ENCODE measurements at regions not wholly inside any gene's neighbourhood (a gene's known extent, or its start where the extent isn't known, plus 50 kb on each side); places are given as distances from the start of the nearest gene placed in this dataset.

- no peak for DNase-seq (ENCODE audit: low read depth in 2 of 2)
Measured at GRCh38 chr4:66694739-66695138, 850.6 kb downstream of the CENPC start.

GRCh38 chr4:66693694-66694093 lies 851.6 kb downstream of the CENPC start:
- DNase-seq (ENCODE audit: low read depth in 2 of 2): no peak

GRCh38 chr4:66691101-66691500 lies 854.2 kb downstream of the CENPC start:
- no peak for DNase-seq (ENCODE audit: low read depth in 2 of 2)

- no peak for DNase-seq (ENCODE audit: low read depth in 2 of 2)
Measured at GRCh38 chr4:66688674-66689073, 856.6 kb downstream of the CENPC start.

- DNase-seq (ENCODE audit: low read depth in 2 of 2): no peak
Measured at GRCh38 chr4:66687459-66687858, 857.8 kb downstream of the CENPC start.

GRCh38 chr4:66681962-66682361 lies 863.3 kb downstream of the CENPC start:
- DNase-seq (ENCODE audit: low read depth in 2 of 2): no peak

- DNase-seq (ENCODE audit: low read depth in 2 of 2): no peak
Measured at GRCh38 chr4:66667249-66667648, 878.1 kb downstream of the CENPC start.

- DNase-seq (ENCODE audit: low read depth in 2 of 2): no peak
Measured at GRCh38 chr4:66662620-66663019, 882.7 kb downstream of the CENPC start.

GRCh38 chr4:66658809-66659208 lies 886.5 kb downstream of the CENPC start:
- DNase-seq (ENCODE audit: low read depth in 2 of 2): no peak

GRCh38 chr4:66655505-66655904 lies 889.8 kb downstream of the CENPC start:
- DNase-seq (ENCODE audit: low read depth in 2 of 2): no peak

GRCh38 chr4:66653937-66654336 lies 891.4 kb downstream of the CENPC start:
- no peak for DNase-seq (ENCODE audit: low read depth in 2 of 2)

- DNase-seq (ENCODE audit: low read depth in 2 of 2): no peak
Measured at GRCh38 chr4:66649236-66649635, 896.1 kb downstream of the CENPC start.

- DNase-seq (ENCODE audit: low read depth in 2 of 2): no peak
Measured at GRCh38 chr4:66647926-66648325, 897.4 kb downstream of the CENPC start.

GRCh38 chr4:66647476-66647875 lies 897.8 kb downstream of the CENPC start:
- DNase-seq (ENCODE audit: low read depth in 2 of 2): no peak

- DNase-seq (ENCODE audit: low read depth in 2 of 2): no peak
Measured at GRCh38 chr4:66640233-66640990, 904.9 kb downstream of the CENPC start.

- DNase-seq (ENCODE audit: low read depth in 2 of 2): no peak
Measured at GRCh38 chr4:66639361-66639760, 905.9 kb downstream of the CENPC start.

GRCh38 chr4:66636349-66636748 lies 909.0 kb downstream of the CENPC start:
- no peak for DNase-seq (ENCODE audit: low read depth in 2 of 2)

GRCh38 chr4:66633477-66633876 lies 911.8 kb downstream of the CENPC start:
- no peak for DNase-seq (ENCODE audit: low read depth in 2 of 2)

- no peak for DNase-seq (ENCODE audit: low read depth in 2 of 2)
Measured at GRCh38 chr4:66629927-66630326, 915.4 kb downstream of the CENPC start.

GRCh38 chr4:66628146-66628545 lies 917.2 kb downstream of the CENPC start:
- DNase-seq (ENCODE audit: low read depth in 2 of 2): no peak

- DNase-seq (ENCODE audit: low read depth in 2 of 2): no peak
Measured at GRCh38 chr4:66625480-66625879, 919.8 kb downstream of the CENPC start.

GRCh38 chr4:66613591-66613990 lies 931.7 kb downstream of the CENPC start:
- DNase-seq (ENCODE audit: low read depth in 2 of 2): no peak

GRCh38 chr4:66609014-66609413 lies 936.3 kb downstream of the CENPC start:
- DNase-seq (ENCODE audit: low read depth in 2 of 2): no peak

GRCh38 chr4:66606908-66607307 lies 936.6 kb upstream of the EPHA5 start:
- DNase-seq (ENCODE audit: low read depth in 2 of 2): no peak
